SK-N-SH treated with all-trans-retinoic acid at 6 μM for 48 hours (cell line): ENCODE measurements at regions not wholly inside any gene's neighbourhood (a gene's known extent, or its start where the extent isn't known, plus 50 kb on each side); places are given as distances from the start of the nearest gene placed in this dataset.
A peak's percentile ranks its signal among the peaks of the same experiment; 100 is the strongest.

Source experiments
- ATAC-seq: fragments of 200-7000 bp; cut with Tn5 transposase; 3 replicates; pipeline ENCODE4 v1.9.1; 2020; ENCODE audit warnings: mild to moderate bottlenecking, moderate library complexity
- ARNTL ChIP-seq: fragments of 450-650 bp; formaldehyde crosslinking; IDR thresholded peaks from 2 replicates; pipeline ENCODE4 v1.5.0; 2020; ENCODE audit warnings: low read depth, mild to moderate bottlenecking, moderate library complexity, borderline replicate concordance
- BACH2 ChIP-seq: fragments of 250-450 bp; sonication (Bioruptor Pico); IDR thresholded peaks from 2 replicates; pipeline ENCODE4 v1.9.0; 2021; ENCODE audit warnings: mild to moderate bottlenecking, borderline replicate concordance
- CREB5 ChIP-seq: fragments of 250-450 bp; sonication (Bioruptor Pico); IDR thresholded peaks from 2 replicates; pipeline ENCODE4 v1.5.1; 2020; ENCODE audit warnings: low read depth, mild to moderate bottlenecking, moderate library complexity
- CSDC2 ChIP-seq: fragments of 250-450 bp; sonication (Bioruptor Pico); IDR thresholded peaks from 2 replicates; pipeline ENCODE4 v1.5.0; 2020; ENCODE audit warnings: mild to moderate bottlenecking, moderate library complexity
- ESRRG ChIP-seq: fragments of 250-450 bp; sonication (Bioruptor Pico); IDR thresholded peaks from 2 replicates; pipeline ENCODE4 v1.6.1; 2021; ENCODE audit warnings: mild to moderate bottlenecking
- GLIS3 ChIP-seq: fragments of 250-450 bp; sonication (Bioruptor Pico); IDR thresholded peaks from 2 replicates; pipeline ENCODE4 v1.5.0; 2020; ENCODE audit warnings: mild to moderate bottlenecking, moderate library complexity
- ISL1 ChIP-seq: fragments of 250-450 bp; sonication (Bioruptor Pico); IDR thresholded peaks from 2 replicates; pipeline ENCODE4 v2.1.2; 2022; ENCODE audit warnings: mild to moderate bottlenecking, moderate library complexity
- OSR1 ChIP-seq: fragments of 250-450 bp; sonication (Bioruptor Pico); IDR thresholded peaks from 2 replicates; pipeline ENCODE4 v1.8.0; 2022; ENCODE audit warnings: moderate library complexity, mild to moderate bottlenecking, inconsistent platforms
- PATZ1 ChIP-seq: fragments of 250-450 bp; sonication (Bioruptor Pico); IDR thresholded peaks from 2 replicates; pipeline ENCODE4 v1.8.0; 2020; ENCODE audit warnings: mild to moderate bottlenecking, moderate library complexity, borderline replicate concordance
- PPARA ChIP-seq: fragments of 250-450 bp; sonication (Bioruptor Pico); IDR thresholded peaks from 2 replicates; pipeline ENCODE4 v1.5.0; 2020; ENCODE audit warnings: mild to moderate bottlenecking, borderline replicate concordance
- RARB ChIP-seq: fragments of 250-450 bp; sonication (Bioruptor Pico); IDR thresholded peaks from 2 replicates; pipeline ENCODE4 v1.8.0; 2021; ENCODE audit warnings: mild to moderate bottlenecking, moderate library complexity
- SNAI2 ChIP-seq: fragments of 250-450 bp; sonication (Bioruptor Pico); IDR thresholded peaks from 2 replicates; pipeline ENCODE4 v1.5.0; 2020; ENCODE audit warnings: mild to moderate bottlenecking, moderate library complexity
- TCF4 ChIP-seq: fragments of 250-450 bp; sonication (Bioruptor Pico); IDR thresholded peaks from 2 replicates; pipeline ENCODE4 v1.8.0; 2021; ENCODE audit warnings: mild to moderate bottlenecking, moderate library complexity, borderline replicate concordance
- TOX ChIP-seq: fragments of 250-450 bp; sonication (Bioruptor Pico); IDR thresholded peaks from 2 replicates; pipeline ENCODE4 v1.8.0; 2021; ENCODE audit warnings: mild to moderate bottlenecking, moderate library complexity, borderline replicate concordance
- ZC3H10 ChIP-seq: fragments of 250-450 bp; sonication (Bioruptor Pico); IDR thresholded peaks from 2 replicates; pipeline ENCODE4 v1.5.1; 2021; ENCODE audit warnings: mild to moderate bottlenecking, moderate library complexity
- ZFP3 ChIP-seq: fragments of 250-450 bp; sonication (Bioruptor Pico); IDR thresholded peaks from 2 replicates; pipeline ENCODE4 v1.5.0; 2020; ENCODE audit warnings: mild to moderate bottlenecking, moderate library complexity
- ZFP30 ChIP-seq: fragments of 450-650 bp; formaldehyde crosslinking; IDR thresholded peaks from 2 replicates; pipeline ENCODE4 v1.5.0; 2022; ENCODE audit warnings: mild to moderate bottlenecking, moderate library complexity
- ZNF565 ChIP-seq: fragments of 450-650 bp; formaldehyde crosslinking; conservative IDR thresholded peaks from 2 replicates; pipeline ENCODE4 v1.5.0; 2020; ENCODE audit warnings: low read depth, mild to moderate bottlenecking, moderate library complexity
- ZNF70 ChIP-seq: fragments of 450-650 bp; formaldehyde crosslinking; IDR thresholded peaks from 2 replicates; pipeline ENCODE4 v1.5.0; 2020; ENCODE audit warnings: mild to moderate bottlenecking, moderate library complexity
- ZNF8 ChIP-seq: fragments of 450-650 bp; formaldehyde crosslinking; IDR thresholded peaks from 2 replicates; pipeline ENCODE4 v1.5.0; 2020; ENCODE audit warnings: mild to moderate bottlenecking, moderate library complexity
- TF ChIP-seq, protein P1 (sequence below): fragments of 250-450 bp; sonication (Bioruptor Pico); IDR thresholded peaks from 2 replicates; pipeline ENCODE4 v1.5.1; 2021; ENCODE audit warnings: mild to moderate bottlenecking, moderate library complexity
- TF ChIP-seq, protein P2 (sequence below): fragments of 250-450 bp; sonication (Bioruptor Pico); IDR thresholded peaks from 2 replicates; pipeline ENCODE4 v1.8.0; 2021; ENCODE audit warnings: low read depth, mild to moderate bottlenecking, moderate library complexity, borderline replicate concordance
- TF ChIP-seq, protein P3 (sequence below): fragments of 250-450 bp; sonication (Bioruptor Pico); IDR thresholded peaks from 2 replicates; pipeline ENCODE4 v1.5.0; 2020; ENCODE audit warnings: mild to moderate bottlenecking, moderate library complexity

GRCh38 chr12:11555743-11556625 is 93.5 kb upstream of the ETV6 start:
- peak; percentile 20; the same call in 1 of the 3 replicates for ATAC-seq
- TF ChIP-seq ZNF8 (no peak), ZFP30 (CRISPR knock-in tag) (no peak), ZC3H10 (CRISPR knock-in tag) (no peak), ZFP3 (CRISPR knock-in tag) (no peak), ZNF70 (CRISPR knock-in tag) (no peak), TOX (CRISPR knock-in tag) (no peak), PATZ1 (no peak), TCF4 (CRISPR knock-in tag) (no peak), OSR1 (CRISPR knock-in tag) (no peak), CSDC2 (CRISPR knock-in tag) (no peak), BACH2 (CRISPR knock-in tag) (no peak), CREB5 (CRISPR knock-in tag) (no peak), RARB (CRISPR knock-in tag) (no peak), ZNF565 (no peak), ARNTL (CRISPR knock-in tag) (no peak), PPARA (CRISPR knock-in tag) (no peak), ISL1 (CRISPR knock-in tag) (no peak)
- TF ChIP-seq, protein P1, sequence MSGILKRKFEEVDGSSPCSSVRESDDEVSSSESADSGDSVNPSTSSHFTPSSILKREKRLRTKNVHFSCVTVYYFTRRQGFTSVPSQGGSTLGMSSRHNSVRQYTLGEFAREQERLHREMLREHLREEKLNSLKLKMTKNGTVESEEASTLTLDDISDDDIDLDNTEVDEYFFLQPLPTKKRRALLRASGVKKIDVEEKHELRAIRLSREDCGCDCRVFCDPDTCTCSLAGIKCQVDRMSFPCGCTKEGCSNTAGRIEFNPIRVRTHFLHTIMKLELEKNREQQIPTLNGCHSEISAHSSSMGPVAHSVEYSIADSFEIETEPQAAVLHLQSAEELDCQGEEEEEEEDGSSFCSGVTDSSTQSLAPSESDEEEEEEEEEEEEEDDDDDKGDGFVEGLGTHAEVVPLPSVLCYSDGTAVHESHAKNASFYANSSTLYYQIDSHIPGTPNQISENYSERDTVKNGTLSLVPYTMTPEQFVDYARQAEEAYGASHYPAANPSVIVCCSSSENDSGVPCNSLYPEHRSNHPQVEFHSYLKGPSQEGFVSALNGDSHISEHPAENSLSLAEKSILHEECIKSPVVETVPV (CRISPR knock-in tag) = no peak
- TF ChIP-seq, protein P2, sequence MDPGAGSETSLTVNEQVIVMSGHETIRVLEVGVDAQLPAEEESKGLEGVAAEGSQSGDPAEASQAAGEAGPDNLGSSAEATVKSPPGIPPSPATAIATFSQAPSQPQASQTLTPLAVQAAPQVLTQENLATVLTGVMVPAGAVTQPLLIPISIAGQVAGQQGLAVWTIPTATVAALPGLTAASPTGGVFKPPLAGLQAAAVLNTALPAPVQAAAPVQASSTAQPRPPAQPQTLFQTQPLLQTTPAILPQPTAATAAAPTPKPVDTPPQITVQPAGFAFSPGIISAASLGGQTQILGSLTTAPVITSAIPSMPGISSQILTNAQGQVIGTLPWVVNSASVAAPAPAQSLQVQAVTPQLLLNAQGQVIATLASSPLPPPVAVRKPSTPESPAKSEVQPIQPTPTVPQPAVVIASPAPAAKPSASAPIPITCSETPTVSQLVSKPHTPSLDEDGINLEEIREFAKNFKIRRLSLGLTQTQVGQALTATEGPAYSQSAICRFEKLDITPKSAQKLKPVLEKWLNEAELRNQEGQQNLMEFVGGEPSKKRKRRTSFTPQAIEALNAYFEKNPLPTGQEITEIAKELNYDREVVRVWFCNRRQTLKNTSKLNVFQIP (CRISPR knock-in tag) = no peak
- TF ChIP-seq, protein P3, sequence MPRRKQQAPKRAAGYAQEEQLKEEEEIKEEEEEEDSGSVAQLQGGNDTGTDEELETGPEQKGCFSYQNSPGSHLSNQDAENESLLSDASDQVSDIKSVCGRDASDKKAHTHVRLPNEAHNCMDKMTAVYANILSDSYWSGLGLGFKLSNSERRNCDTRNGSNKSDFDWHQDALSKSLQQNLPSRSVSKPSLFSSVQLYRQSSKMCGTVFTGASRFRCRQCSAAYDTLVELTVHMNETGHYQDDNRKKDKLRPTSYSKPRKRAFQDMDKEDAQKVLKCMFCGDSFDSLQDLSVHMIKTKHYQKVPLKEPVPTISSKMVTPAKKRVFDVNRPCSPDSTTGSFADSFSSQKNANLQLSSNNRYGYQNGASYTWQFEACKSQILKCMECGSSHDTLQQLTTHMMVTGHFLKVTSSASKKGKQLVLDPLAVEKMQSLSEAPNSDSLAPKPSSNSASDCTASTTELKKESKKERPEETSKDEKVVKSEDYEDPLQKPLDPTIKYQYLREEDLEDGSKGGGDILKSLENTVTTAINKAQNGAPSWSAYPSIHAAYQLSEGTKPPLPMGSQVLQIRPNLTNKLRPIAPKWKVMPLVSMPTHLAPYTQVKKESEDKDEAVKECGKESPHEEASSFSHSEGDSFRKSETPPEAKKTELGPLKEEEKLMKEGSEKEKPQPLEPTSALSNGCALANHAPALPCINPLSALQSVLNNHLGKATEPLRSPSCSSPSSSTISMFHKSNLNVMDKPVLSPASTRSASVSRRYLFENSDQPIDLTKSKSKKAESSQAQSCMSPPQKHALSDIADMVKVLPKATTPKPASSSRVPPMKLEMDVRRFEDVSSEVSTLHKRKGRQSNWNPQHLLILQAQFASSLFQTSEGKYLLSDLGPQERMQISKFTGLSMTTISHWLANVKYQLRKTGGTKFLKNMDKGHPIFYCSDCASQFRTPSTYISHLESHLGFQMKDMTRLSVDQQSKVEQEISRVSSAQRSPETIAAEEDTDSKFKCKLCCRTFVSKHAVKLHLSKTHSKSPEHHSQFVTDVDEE (CRISPR knock-in tag) = no peak

- ATAC-seq = no peak
- no peak for TF ChIP-seq ZNF565
- no peak for TF ChIP-seq TCF4 (CRISPR knock-in tag)
- TF ChIP-seq ARNTL (CRISPR knock-in tag) = no peak
- TF ChIP-seq ESRRG (CRISPR knock-in tag) = no peak
- no peak for TF ChIP-seq CSDC2 (CRISPR knock-in tag)
- TF ChIP-seq, protein P2 (CRISPR knock-in tag) = no peak
- TF ChIP-seq ZNF70 (CRISPR knock-in tag) = no peak
- no peak for TF ChIP-seq ISL1 (CRISPR knock-in tag)
- no peak for TF ChIP-seq SNAI2 (CRISPR knock-in tag)
- no peak for TF ChIP-seq OSR1 (CRISPR knock-in tag)
- TF ChIP-seq PATZ1 = no peak
- TF ChIP-seq ZC3H10 (CRISPR knock-in tag) = no peak
- TF ChIP-seq GLIS3 = no peak
- TF ChIP-seq BACH2 (CRISPR knock-in tag) = no peak
Observed at GRCh38 chr12:11556682-11557081, 92.8 kb upstream of the ETV6 start.
